ENCODE measurements at regions not wholly inside any gene's neighbourhood (a gene's known extent, or its start where the extent isn't known, plus 50 kb on each side); places are given as distances from the start of the nearest gene placed in this dataset.

DNA sequence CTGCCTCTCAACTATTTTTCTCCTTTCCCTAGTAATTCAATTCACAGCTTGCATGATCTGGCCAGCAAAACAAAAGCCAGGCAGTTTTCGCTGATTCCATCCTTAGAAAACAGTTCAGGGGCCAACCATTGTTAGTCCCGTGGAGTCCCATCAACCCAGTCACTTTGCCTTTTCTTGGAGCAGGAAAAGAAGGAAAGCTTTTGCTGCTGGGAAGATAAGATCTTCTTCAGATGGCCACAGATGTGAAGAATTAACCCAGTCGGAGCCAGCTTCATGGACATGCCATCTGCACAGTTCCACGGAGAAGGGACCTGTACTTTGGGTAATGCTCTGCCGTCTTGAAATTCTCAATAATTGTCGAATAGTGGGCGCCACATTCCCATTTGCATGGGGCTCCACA, 76.9 kb upstream of the TSHZ2 start:
- H3K4me1 ChIP-seq (ENCODE audit: low read depth): no peaks in the 10 kb centered on the region
- no peaks in the 10 kb centered on the region for H3K36me3 ChIP-seq
- no peaks in the 10 kb centered on the region for H3K9me3 ChIP-seq (ENCODE audit: low read depth)
- H3K27ac ChIP-seq: no peak overlapping the region
- no peaks in the 10 kb centered on the region for H3K27me3 ChIP-seq
- no peak overlapping the region for H3K4me3 ChIP-seq
- TF ChIP-seq, protein P1, sequence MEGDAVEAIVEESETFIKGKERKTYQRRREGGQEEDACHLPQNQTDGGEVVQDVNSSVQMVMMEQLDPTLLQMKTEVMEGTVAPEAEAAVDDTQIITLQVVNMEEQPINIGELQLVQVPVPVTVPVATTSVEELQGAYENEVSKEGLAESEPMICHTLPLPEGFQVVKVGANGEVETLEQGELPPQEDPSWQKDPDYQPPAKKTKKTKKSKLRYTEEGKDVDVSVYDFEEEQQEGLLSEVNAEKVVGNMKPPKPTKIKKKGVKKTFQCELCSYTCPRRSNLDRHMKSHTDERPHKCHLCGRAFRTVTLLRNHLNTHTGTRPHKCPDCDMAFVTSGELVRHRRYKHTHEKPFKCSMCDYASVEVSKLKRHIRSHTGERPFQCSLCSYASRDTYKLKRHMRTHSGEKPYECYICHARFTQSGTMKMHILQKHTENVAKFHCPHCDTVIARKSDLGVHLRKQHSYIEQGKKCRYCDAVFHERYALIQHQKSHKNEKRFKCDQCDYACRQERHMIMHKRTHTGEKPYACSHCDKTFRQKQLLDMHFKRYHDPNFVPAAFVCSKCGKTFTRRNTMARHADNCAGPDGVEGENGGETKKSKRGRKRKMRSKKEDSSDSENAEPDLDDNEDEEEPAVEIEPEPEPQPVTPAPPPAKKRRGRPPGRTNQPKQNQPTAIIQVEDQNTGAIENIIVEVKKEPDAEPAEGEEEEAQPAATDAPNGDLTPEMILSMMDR (IDR thresholded peaks at IDR 0.05; ENCODE audit: low read depth, low read length): no peak
- DNase-seq (ENCODE audit: low read depth in 1 of 2, low spot score in 1 of 2): no peak

DNA sequence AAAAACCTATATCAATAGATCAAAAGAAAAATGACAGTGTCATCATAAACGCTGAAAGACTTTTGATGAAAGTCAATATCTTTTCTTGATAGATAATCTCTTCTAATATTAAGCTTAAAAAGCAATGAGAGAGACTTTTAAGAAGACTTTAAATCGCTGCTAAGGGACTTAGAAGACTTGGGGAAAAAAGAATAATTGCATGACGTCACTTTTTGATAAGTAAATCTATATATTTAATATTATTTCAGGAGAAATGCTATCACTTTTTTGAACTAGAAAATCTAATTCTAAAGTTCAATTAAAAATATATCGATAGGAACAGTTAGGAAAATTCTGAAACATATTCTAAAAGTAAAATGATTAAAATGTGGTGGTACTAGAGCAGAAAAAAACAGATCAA, 78.7 kb upstream of the TSHZ2 start:
- H3K4me3 ChIP-seq: no peak overlapping the region
- TF ChIP-seq, protein P1 (IDR thresholded peaks at IDR 0.05; ENCODE audit: low read depth, low read length): no peak
- H3K9me3 ChIP-seq (ENCODE audit: low read depth): no peaks in the 10 kb centered on the region
- no peak overlapping the region for H3K27ac ChIP-seq
- no peaks in the 10 kb centered on the region for H3K4me1 ChIP-seq (ENCODE audit: low read depth)
- no peak for DNase-seq (ENCODE audit: low read depth in 1 of 2, low spot score in 1 of 2)
- H3K36me3 ChIP-seq: no peaks in the 10 kb centered on the region
- no peaks in the 10 kb centered on the region for H3K27me3 ChIP-seq

DNA sequence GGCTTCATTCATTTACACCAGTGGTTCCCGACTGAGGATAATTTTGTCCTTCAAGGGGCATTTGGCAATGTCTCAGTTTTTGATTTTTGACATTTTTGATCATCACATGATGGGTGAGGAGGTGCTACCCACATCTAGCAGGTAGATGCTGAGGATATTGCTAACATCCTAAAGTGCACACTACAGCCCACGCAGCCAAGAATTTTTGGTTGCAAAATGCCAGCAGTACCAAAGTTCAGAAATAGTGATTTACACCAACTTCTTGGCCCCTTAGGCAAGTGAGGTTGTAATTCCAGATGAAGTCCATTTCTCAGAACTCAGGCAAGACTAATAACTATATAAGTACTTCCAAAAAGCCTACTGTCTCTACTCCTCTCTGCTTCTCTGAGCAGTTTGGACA, 80.1 kb upstream of the TSHZ2 start:
- Histone ChIP-seq H3K27me3 (no peaks in the 10 kb centered on the region), H3K4me3 (no peak overlapping the region), H3K27ac (no peak overlapping the region), H3K9me3 (ENCODE audit: low read depth) (no peaks in the 10 kb centered on the region), H3K4me1 (ENCODE audit: low read depth) (no peaks in the 10 kb centered on the region), H3K36me3 (no peaks in the 10 kb centered on the region)
- TF ChIP-seq, protein P1 (IDR thresholded peaks at IDR 0.05; ENCODE audit: low read depth, low read length): no peak
- DNase-seq (ENCODE audit: low read depth in 1 of 2, low spot score in 1 of 2): no peak

DNA sequence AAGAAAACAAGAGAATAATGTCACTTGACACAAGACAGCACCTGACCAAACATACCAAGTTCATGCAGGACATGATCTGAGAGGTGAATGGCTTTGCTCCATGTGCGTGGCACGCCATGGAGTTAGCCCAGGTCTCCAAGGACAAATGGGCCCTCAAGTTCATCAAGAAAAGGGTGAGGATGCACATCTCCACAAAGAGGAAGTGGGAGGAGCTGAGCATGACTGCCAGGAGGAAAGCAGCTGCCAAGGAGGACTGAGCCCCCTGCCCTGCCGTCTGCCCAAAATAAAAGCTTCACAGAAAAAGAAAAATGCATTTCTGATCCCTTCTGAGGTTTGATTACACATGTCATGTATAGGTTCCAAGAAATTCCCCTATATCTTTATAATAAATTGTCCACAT, 82.0 kb upstream of the TSHZ2 start:
- DNase-seq (ENCODE audit: low read depth in 1 of 2, low spot score in 1 of 2): no peak
- TF ChIP-seq, protein P1 (IDR thresholded peaks at IDR 0.05; ENCODE audit: low read depth, low read length): no peak
- no peak overlapping the region for H3K4me3 ChIP-seq

DNA sequence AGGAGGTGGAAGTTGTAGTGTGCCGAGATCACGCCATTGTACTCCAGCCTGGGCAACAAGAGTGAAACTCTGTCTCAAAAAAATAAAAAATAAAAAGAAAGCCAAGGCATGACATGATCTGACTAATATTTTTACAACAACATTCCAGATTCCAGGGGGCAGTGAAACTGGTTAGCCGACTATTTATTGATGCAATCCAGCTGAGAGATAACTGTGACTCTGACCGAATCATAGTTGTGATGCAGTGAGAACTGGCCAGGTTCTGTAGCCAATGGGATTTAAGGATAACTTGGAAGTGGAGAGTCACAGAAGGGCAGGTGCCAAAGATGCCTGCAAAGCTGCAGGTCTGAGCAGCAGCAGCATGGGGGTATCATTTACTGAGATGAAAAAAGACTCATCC, 82.9 kb upstream of the TSHZ2 start:
- H3K27ac ChIP-seq: no peak overlapping the region
- TF ChIP-seq, protein P1 (IDR thresholded peaks at IDR 0.05; ENCODE audit: low read depth, low read length): no peak
- H3K36me3 ChIP-seq: no peaks in the 10 kb centered on the region
- DNase-seq (ENCODE audit: low read depth in 1 of 2, low spot score in 1 of 2): peak in 1 of 2 donors; percentile 57
- H3K9me3 ChIP-seq (ENCODE audit: low read depth): no peaks in the 10 kb centered on the region
- no peak overlapping the region for H3K4me3 ChIP-seq
- H3K27me3 ChIP-seq: no peaks in the 10 kb centered on the region
- H3K4me1 ChIP-seq (ENCODE audit: low read depth): no peaks in the 10 kb centered on the region

More for the DNA sequence above, 82.0 kb upstream of the TSHZ2 start:
- H3K27me3 ChIP-seq: no peaks in the 10 kb centered on the region
- H3K4me1 ChIP-seq (ENCODE audit: low read depth): no peaks in the 10 kb centered on the region
- H3K36me3 ChIP-seq: no peaks in the 10 kb centered on the region
- no peaks in the 10 kb centered on the region for H3K9me3 ChIP-seq (ENCODE audit: low read depth)
- no peak overlapping the region for H3K27ac ChIP-seq

DNA sequence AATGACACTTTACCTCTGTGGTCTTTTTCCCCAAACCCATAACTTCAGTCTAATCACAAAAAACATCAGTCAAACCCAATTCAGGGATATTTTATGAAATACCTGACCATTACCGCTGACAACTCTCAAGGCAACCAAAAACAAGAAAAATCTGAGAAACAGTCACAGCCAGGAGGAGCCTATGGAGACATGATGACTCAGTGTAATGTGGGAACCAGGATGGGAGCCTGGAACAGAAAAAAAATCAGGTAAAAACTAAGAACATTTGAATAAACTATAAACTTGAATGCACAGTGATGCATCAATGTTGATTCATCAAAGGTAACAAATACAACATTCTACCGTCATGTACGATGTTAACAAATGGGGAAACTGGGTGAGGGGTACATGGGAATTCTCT, 84.1 kb upstream of the TSHZ2 start:
- Histone ChIP-seq H3K27me3 (no peaks in the 10 kb centered on the region), H3K9me3 (ENCODE audit: low read depth) (no peaks in the 10 kb centered on the region), H3K27ac (no peak overlapping the region), H3K36me3 (no peaks in the 10 kb centered on the region), H3K4me3 (no peak overlapping the region), H3K4me1 (ENCODE audit: low read depth) (no peaks in the 10 kb centered on the region)
- TF ChIP-seq, protein P1 (IDR thresholded peaks at IDR 0.05; ENCODE audit: low read depth, low read length): no peak
- DNase-seq (ENCODE audit: low read depth in 1 of 2, low spot score in 1 of 2): no peak

All from cardiac muscle cell (in vitro differentiated cells and primary cell).